Neural progenitor cell (in vitro differentiated cells): ENCODE measurements at regions not wholly inside any gene's neighbourhood (a gene's known extent, or its start where the extent isn't known, plus 50 kb on each side); places are given as distances from the start of the nearest gene placed in this dataset.

Experiments used
- EZH2 ChIP-seq: fragments of 200-600 bp; sonication (generic); IDR thresholded peaks from 2 replicates; pipeline ENCODE4 v1.6.1; 2017; ENCODE audit warnings: antibody characterized with exemption, mild to moderate bottlenecking, moderate library complexity
- EZH2phosphoT487 ChIP-seq: fragments of 200-600 bp; sonication (generic); IDR thresholded peaks from 2 replicates; pipeline ENCODE4 v1.6.1; 2017; ENCODE audit warnings: antibody characterized with exemption
- TF ChIP-seq, protein P1 (sequence below): fragments of 200-600 bp; sonication (generic); IDR thresholded peaks from 2 replicates; pipeline ENCODE4 v1.5.1; 2017; ENCODE audit warnings: antibody characterized with exemption, mild to moderate bottlenecking

DNA sequence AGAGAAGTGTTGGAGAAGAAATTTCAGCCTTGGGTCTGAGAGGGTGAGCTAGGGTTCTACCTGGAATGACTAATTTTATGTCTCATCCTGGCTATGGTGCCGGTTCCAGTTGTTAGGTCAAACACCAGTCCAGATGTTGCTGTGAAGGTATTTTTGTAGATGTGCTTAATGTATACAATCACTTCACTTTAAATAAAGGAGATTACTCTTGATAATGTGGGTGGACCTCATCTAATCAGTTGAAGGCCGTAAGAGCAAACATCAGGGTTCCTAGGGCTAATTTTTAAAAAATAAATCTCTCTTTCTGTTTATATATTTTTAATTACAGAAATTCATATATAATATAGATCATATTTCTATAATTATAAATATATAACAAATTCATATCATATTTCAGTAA is 90.5 kb upstream of the GDNF start:
- TF ChIP-seq EZH2 (no peak), EZH2phosphoT487 (no peak)
- TF ChIP-seq, protein P1, sequence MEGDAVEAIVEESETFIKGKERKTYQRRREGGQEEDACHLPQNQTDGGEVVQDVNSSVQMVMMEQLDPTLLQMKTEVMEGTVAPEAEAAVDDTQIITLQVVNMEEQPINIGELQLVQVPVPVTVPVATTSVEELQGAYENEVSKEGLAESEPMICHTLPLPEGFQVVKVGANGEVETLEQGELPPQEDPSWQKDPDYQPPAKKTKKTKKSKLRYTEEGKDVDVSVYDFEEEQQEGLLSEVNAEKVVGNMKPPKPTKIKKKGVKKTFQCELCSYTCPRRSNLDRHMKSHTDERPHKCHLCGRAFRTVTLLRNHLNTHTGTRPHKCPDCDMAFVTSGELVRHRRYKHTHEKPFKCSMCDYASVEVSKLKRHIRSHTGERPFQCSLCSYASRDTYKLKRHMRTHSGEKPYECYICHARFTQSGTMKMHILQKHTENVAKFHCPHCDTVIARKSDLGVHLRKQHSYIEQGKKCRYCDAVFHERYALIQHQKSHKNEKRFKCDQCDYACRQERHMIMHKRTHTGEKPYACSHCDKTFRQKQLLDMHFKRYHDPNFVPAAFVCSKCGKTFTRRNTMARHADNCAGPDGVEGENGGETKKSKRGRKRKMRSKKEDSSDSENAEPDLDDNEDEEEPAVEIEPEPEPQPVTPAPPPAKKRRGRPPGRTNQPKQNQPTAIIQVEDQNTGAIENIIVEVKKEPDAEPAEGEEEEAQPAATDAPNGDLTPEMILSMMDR = no peak
